ENCODE measurements at regions not wholly inside any gene's neighbourhood (a gene's known extent, or its start where the extent isn't known, plus 50 kb on each side); places are given as distances from the start of the nearest gene placed in this dataset.

- ATAC-seq (no peak), DNase-seq (no peak)
- TF ChIP-seq, protein P1, sequence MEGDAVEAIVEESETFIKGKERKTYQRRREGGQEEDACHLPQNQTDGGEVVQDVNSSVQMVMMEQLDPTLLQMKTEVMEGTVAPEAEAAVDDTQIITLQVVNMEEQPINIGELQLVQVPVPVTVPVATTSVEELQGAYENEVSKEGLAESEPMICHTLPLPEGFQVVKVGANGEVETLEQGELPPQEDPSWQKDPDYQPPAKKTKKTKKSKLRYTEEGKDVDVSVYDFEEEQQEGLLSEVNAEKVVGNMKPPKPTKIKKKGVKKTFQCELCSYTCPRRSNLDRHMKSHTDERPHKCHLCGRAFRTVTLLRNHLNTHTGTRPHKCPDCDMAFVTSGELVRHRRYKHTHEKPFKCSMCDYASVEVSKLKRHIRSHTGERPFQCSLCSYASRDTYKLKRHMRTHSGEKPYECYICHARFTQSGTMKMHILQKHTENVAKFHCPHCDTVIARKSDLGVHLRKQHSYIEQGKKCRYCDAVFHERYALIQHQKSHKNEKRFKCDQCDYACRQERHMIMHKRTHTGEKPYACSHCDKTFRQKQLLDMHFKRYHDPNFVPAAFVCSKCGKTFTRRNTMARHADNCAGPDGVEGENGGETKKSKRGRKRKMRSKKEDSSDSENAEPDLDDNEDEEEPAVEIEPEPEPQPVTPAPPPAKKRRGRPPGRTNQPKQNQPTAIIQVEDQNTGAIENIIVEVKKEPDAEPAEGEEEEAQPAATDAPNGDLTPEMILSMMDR (IDR thresholded peaks at IDR 0.05) = no peak
- H3K36me3 ChIP-seq = no peaks in the 10 kb centered on the region
- peaks cover 3 to 11% of the 10 kb centered on the region in 2 donors for H3K27me3 ChIP-seq
- no peaks in the 10 kb centered on the region for H3K4me1 ChIP-seq
- H3K9me3 ChIP-seq = no peaks in the 10 kb centered on the region
- H3K4me3 ChIP-seq = no peak overlapping the region
- no peak overlapping the region for H3K27ac ChIP-seq
- intact Hi-C loops (cut with DNase I) = no loop called here
Observed at GRCh38 chr5:176162888-176163287, 75.3 kb upstream of the SIMC1 start.

DNA sequence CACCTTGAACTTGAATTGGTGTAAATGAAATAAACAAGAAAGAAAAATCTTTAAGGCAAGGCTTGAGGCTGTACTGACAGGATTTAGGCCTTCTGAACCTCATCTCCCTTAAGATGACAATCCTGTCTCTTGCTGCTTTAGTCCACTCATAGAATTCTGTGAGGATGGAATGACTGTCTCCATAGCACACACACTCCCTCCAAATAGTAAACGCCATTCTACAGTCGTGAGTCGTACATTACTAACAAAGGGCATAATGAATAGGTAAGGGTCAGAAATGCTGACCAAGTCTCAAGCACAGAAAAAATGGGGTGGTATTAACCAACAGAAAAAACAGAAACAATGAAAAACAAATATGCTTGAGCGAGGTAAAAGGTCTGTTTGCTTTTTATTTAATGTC, 71.8 kb upstream of the SIMC1 start:
- intact Hi-C loops (cut with DNase I) = no loop called here
- TF ChIP-seq, protein P1 (IDR thresholded peaks at IDR 0.05) = no peak
- peaks cover 3 to 11% of the 10 kb centered on the region in 2 donors for H3K27me3 ChIP-seq
- no peaks in the 10 kb centered on the region for H3K9me3 ChIP-seq
- no peak overlapping the region for H3K27ac ChIP-seq
- ATAC-seq (no peak), DNase-seq (no peak)
- no peaks in the 10 kb centered on the region for H3K4me1 ChIP-seq
- H3K4me3 ChIP-seq = no peak overlapping the region
- no peaks in the 10 kb centered on the region for H3K36me3 ChIP-seq

GRCh38 chr5:176167800-176168199, 70.4 kb upstream of the SIMC1 start:
- ATAC-seq (no peak), DNase-seq (no peak)
- H3K27me3 ChIP-seq = peaks cover 3 to 11% of the 10 kb centered on the region in 2 donors
- no peak overlapping the region for H3K4me3 ChIP-seq
- TF ChIP-seq, protein P1 (IDR thresholded peaks at IDR 0.05) = no peak
- H3K9me3 ChIP-seq = no peaks in the 10 kb centered on the region
- H3K4me1 ChIP-seq = no peaks in the 10 kb centered on the region
- H3K36me3 ChIP-seq = no peaks in the 10 kb centered on the region
- intact Hi-C loops (cut with DNase I) = no loop called here
- no peak overlapping the region for H3K27ac ChIP-seq

DNA sequence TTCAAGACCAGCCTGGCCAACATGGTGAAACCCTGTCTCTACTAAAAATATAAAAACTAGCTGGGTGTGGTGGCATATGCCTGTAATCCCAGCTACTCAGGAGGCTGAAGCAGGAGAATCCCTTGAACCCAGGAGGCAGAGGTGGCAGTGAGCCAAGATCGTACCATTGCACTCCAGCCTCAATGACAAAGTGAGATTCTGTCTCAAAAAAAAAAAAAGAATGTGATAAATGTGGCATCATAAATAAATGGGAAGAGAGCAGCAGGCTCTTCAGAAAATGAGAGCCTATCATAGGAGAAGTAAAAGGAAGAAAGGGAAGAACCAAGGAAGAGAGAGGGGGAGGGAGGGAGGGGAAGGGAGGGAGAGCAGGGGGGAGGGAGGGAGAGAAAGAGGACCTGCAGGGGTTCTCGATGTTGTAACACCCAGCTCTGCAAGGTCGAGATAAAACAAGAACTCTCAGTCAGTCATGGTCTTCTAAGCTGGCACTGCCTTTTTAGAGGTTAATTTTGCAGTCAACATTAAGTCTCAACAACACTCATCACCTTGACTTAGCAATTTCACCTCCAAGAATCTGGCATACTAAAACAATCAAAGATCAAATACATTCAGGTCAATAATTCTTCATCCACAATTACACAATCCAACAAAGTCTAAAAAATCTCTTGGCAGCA, 68.7 kb upstream of the SIMC1 start:
- no peaks in the 10 kb centered on the region for H3K36me3 ChIP-seq
- TF ChIP-seq, protein P1 (IDR thresholded peaks at IDR 0.05) = no peak
- H3K27ac ChIP-seq = no peak overlapping the region
- no peaks in the 10 kb centered on the region for H3K4me1 ChIP-seq
- H3K9me3 ChIP-seq = no peaks in the 10 kb centered on the region
- no peaks in the 10 kb centered on the region for H3K27me3 ChIP-seq
- DNase-seq (no peak), ATAC-seq (no peak)
- H3K4me3 ChIP-seq = no peak overlapping the region
- intact Hi-C loops (cut with DNase I) = no loop called here

GRCh38 chr5:176170084-176170483, 68.1 kb upstream of the SIMC1 start:
- no peak overlapping the region for H3K27ac ChIP-seq
- no peak for ATAC-seq
- intact Hi-C loops (cut with DNase I) = no loop called here
- H3K27me3 ChIP-seq = no peaks in the 10 kb centered on the region
- H3K4me3 ChIP-seq = no peak overlapping the region
- H3K36me3 ChIP-seq = no peaks in the 10 kb centered on the region
- TF ChIP-seq, protein P1 (IDR thresholded peaks at IDR 0.05) = no peak
- no peaks in the 10 kb centered on the region for H3K4me1 ChIP-seq
- DNase-seq = no peak
- H3K9me3 ChIP-seq = no peaks in the 10 kb centered on the region
